SK-N-SH treated with all-trans-retinoic acid at 6 μM for 48 hours (cell line): ENCODE measurements at regions not wholly inside any gene's neighbourhood (a gene's known extent, or its start where the extent isn't known, plus 50 kb on each side); places are given as distances from the start of the nearest gene placed in this dataset.

Experiments
- ATAC-seq: fragments of 200-7000 bp; cut with Tn5 transposase; 3 replicates; pipeline ENCODE4 v1.9.1; 2020; ENCODE audit warnings: mild to moderate bottlenecking, moderate library complexity
- CSDC2 ChIP-seq: fragments of 250-450 bp; sonication (Bioruptor Pico); IDR thresholded peaks from 2 replicates; pipeline ENCODE4 v1.5.0; 2020; ENCODE audit warnings: mild to moderate bottlenecking, moderate library complexity
- ESRRG ChIP-seq: fragments of 250-450 bp; sonication (Bioruptor Pico); IDR thresholded peaks from 2 replicates; pipeline ENCODE4 v1.6.1; 2021; ENCODE audit warnings: mild to moderate bottlenecking
- GLIS3 ChIP-seq: fragments of 250-450 bp; sonication (Bioruptor Pico); IDR thresholded peaks from 2 replicates; pipeline ENCODE4 v1.5.0; 2020; ENCODE audit warnings: mild to moderate bottlenecking, moderate library complexity
- ISL1 ChIP-seq: fragments of 250-450 bp; sonication (Bioruptor Pico); IDR thresholded peaks from 2 replicates; pipeline ENCODE4 v2.1.2; 2022; ENCODE audit warnings: mild to moderate bottlenecking, moderate library complexity
- OSR1 ChIP-seq: fragments of 250-450 bp; sonication (Bioruptor Pico); IDR thresholded peaks from 2 replicates; pipeline ENCODE4 v1.8.0; 2022; ENCODE audit warnings: moderate library complexity, mild to moderate bottlenecking, inconsistent platforms
- PPARA ChIP-seq: fragments of 250-450 bp; sonication (Bioruptor Pico); IDR thresholded peaks from 2 replicates; pipeline ENCODE4 v1.5.0; 2020; ENCODE audit warnings: mild to moderate bottlenecking, borderline replicate concordance
- RARB ChIP-seq: fragments of 250-450 bp; sonication (Bioruptor Pico); IDR thresholded peaks from 2 replicates; pipeline ENCODE4 v1.8.0; 2021; ENCODE audit warnings: mild to moderate bottlenecking, moderate library complexity
- SNAI2 ChIP-seq: fragments of 250-450 bp; sonication (Bioruptor Pico); IDR thresholded peaks from 2 replicates; pipeline ENCODE4 v1.5.0; 2020; ENCODE audit warnings: mild to moderate bottlenecking, moderate library complexity
- TCF4 ChIP-seq: fragments of 250-450 bp; sonication (Bioruptor Pico); IDR thresholded peaks from 2 replicates; pipeline ENCODE4 v1.8.0; 2021; ENCODE audit warnings: mild to moderate bottlenecking, moderate library complexity, borderline replicate concordance
- TOX ChIP-seq: fragments of 250-450 bp; sonication (Bioruptor Pico); IDR thresholded peaks from 2 replicates; pipeline ENCODE4 v1.8.0; 2021; ENCODE audit warnings: mild to moderate bottlenecking, moderate library complexity, borderline replicate concordance
- TSHZ2 ChIP-seq: fragments of 250-450 bp; sonication (Bioruptor Pico); IDR thresholded peaks from 2 replicates; pipeline ENCODE4 v1.5.0; 2020; ENCODE audit warnings: mild to moderate bottlenecking, moderate library complexity
- ZC3H10 ChIP-seq: fragments of 250-450 bp; sonication (Bioruptor Pico); IDR thresholded peaks from 2 replicates; pipeline ENCODE4 v1.5.1; 2021; ENCODE audit warnings: mild to moderate bottlenecking, moderate library complexity
- ZFP3 ChIP-seq: fragments of 250-450 bp; sonication (Bioruptor Pico); IDR thresholded peaks from 2 replicates; pipeline ENCODE4 v1.5.0; 2020; ENCODE audit warnings: mild to moderate bottlenecking, moderate library complexity
- ZFP30 ChIP-seq: fragments of 450-650 bp; formaldehyde crosslinking; IDR thresholded peaks from 2 replicates; pipeline ENCODE4 v1.5.0; 2022; ENCODE audit warnings: mild to moderate bottlenecking, moderate library complexity
- ZNF565 ChIP-seq: fragments of 450-650 bp; formaldehyde crosslinking; conservative IDR thresholded peaks from 2 replicates; pipeline ENCODE4 v1.5.0; 2020; ENCODE audit warnings: low read depth, mild to moderate bottlenecking, moderate library complexity
- ZNF70 ChIP-seq: fragments of 450-650 bp; formaldehyde crosslinking; IDR thresholded peaks from 2 replicates; pipeline ENCODE4 v1.5.0; 2020; ENCODE audit warnings: mild to moderate bottlenecking, moderate library complexity
- ZNF8 ChIP-seq: fragments of 450-650 bp; formaldehyde crosslinking; IDR thresholded peaks from 2 replicates; pipeline ENCODE4 v1.5.0; 2020; ENCODE audit warnings: mild to moderate bottlenecking, moderate library complexity
- TF ChIP-seq, protein P1 (sequence below): fragments of 250-450 bp; sonication (Bioruptor Pico); IDR thresholded peaks from 2 replicates; pipeline ENCODE4 v1.8.0; 2020; ENCODE audit warnings: mild to moderate bottlenecking, moderate library complexity, borderline replicate concordance
- TF ChIP-seq, protein P2 (sequence below): fragments of 250-450 bp; sonication (Bioruptor Pico); IDR thresholded peaks from 2 replicates; pipeline ENCODE4 v1.8.0; 2021; ENCODE audit warnings: low read depth, mild to moderate bottlenecking, moderate library complexity, borderline replicate concordance
- TF ChIP-seq, protein P3 (sequence below): fragments of 250-450 bp; sonication (Bioruptor Pico); IDR thresholded peaks from 2 replicates; pipeline ENCODE4 v1.5.1; 2020; ENCODE audit warnings: low read depth, mild to moderate bottlenecking, moderate library complexity

- no peak for ATAC-seq
- TF ChIP-seq ZNF8 (CRISPR knock-in tag), result no peak
- TF ChIP-seq, protein P1, sequence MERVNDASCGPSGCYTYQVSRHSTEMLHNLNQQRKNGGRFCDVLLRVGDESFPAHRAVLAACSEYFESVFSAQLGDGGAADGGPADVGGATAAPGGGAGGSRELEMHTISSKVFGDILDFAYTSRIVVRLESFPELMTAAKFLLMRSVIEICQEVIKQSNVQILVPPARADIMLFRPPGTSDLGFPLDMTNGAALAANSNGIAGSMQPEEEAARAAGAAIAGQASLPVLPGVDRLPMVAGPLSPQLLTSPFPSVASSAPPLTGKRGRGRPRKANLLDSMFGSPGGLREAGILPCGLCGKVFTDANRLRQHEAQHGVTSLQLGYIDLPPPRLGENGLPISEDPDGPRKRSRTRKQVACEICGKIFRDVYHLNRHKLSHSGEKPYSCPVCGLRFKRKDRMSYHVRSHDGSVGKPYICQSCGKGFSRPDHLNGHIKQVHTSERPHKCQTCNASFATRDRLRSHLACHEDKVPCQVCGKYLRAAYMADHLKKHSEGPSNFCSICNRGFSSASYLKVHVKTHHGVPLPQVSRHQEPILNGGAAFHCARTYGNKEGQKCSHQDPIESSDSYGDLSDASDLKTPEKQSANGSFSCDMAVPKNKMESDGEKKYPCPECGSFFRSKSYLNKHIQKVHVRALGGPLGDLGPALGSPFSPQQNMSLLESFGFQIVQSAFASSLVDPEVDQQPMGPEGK, result no peak
- no peak for TF ChIP-seq ZC3H10
- TF ChIP-seq OSR1, result no peak
- no peak for TF ChIP-seq ESRRG (CRISPR knock-in tag)
- no peak for TF ChIP-seq ZFP30 (CRISPR knock-in tag)
- TF ChIP-seq, protein P2, sequence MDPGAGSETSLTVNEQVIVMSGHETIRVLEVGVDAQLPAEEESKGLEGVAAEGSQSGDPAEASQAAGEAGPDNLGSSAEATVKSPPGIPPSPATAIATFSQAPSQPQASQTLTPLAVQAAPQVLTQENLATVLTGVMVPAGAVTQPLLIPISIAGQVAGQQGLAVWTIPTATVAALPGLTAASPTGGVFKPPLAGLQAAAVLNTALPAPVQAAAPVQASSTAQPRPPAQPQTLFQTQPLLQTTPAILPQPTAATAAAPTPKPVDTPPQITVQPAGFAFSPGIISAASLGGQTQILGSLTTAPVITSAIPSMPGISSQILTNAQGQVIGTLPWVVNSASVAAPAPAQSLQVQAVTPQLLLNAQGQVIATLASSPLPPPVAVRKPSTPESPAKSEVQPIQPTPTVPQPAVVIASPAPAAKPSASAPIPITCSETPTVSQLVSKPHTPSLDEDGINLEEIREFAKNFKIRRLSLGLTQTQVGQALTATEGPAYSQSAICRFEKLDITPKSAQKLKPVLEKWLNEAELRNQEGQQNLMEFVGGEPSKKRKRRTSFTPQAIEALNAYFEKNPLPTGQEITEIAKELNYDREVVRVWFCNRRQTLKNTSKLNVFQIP (CRISPR knock-in tag), result no peak
- TF ChIP-seq GLIS3 (CRISPR knock-in tag), result no peak
- no peak for TF ChIP-seq ZFP3 (CRISPR knock-in tag)
- TF ChIP-seq, all 23 proteins: peak for 0
These were observed 58.5 kb upstream of the FERD3L start for GRCh38 chr7:19203686-19204085.

DNA sequence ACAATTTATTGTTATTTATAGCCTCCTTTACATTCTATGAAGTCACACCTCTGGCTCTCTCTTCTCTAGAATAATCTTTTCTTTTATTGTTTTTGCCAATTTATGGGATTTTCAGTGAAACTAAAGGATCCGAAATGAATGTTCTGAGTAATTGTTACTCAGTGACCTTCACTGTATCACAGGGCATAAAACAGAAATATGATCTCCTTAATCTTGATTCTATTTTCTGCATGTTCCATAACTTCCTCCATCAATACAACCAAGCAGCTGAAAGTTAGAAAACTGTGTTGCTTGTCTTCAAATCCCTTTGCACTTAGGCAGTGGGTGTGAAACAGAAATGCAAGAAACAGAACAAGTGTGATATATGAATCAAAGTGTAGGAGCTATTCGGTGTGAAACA, 57.4 kb upstream of the FERD3L start:
- ATAC-seq, result no peak
- TF ChIP-seq ISL1 (CRISPR knock-in tag) (no peak), ZFP3 (CRISPR knock-in tag) (no peak), ESRRG (CRISPR knock-in tag) (no peak), SNAI2 (CRISPR knock-in tag) (no peak), PPARA (CRISPR knock-in tag) (no peak), ZNF8 (CRISPR knock-in tag) (no peak), CSDC2 (CRISPR knock-in tag) (no peak), ZNF70 (CRISPR knock-in tag) (no peak), OSR1 (no peak), TSHZ2 (no peak), ZNF565 (CRISPR knock-in tag) (no peak), RARB (CRISPR knock-in tag) (no peak), TOX (CRISPR knock-in tag) (no peak), TCF4 (CRISPR knock-in tag) (no peak), GLIS3 (CRISPR knock-in tag) (no peak)
- TF ChIP-seq, protein P2 (CRISPR knock-in tag), result no peak
- TF ChIP-seq, protein P1, result no peak
- TF ChIP-seq, protein P3, sequence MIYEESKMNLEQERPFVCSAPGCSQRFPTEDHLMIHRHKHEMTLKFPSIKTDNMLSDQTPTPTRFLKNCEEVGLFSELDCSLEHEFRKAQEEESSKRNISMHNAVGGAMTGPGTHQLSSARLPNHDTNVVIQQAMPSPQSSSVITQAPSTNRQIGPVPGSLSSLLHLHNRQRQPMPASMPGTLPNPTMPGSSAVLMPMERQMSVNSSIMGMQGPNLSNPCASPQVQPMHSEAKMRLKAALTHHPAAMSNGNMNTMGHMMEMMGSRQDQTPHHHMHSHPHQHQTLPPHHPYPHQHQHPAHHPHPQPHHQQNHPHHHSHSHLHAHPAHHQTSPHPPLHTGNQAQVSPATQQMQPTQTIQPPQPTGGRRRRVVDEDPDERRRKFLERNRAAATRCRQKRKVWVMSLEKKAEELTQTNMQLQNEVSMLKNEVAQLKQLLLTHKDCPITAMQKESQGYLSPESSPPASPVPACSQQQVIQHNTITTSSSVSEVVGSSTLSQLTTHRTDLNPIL (CRISPR knock-in tag), result no peak
